ENCODE measurements at regions not wholly inside any gene's neighbourhood (a gene's known extent, or its start where the extent isn't known, plus 50 kb on each side); places are given as distances from the start of the nearest gene placed in this dataset.
A peak's percentile ranks its signal among the peaks of the same experiment; 100 is the strongest.

GRCh38 chr2:106018141-106018540 is 176.0 kb downstream of the UXS1 start (continued):
- TF ChIP-seq, protein P1, sequence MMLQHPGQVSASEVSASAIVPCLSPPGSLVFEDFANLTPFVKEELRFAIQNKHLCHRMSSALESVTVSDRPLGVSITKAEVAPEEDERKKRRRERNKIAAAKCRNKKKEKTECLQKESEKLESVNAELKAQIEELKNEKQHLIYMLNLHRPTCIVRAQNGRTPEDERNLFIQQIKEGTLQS (CRISPR knock-in tag; conservative IDR thresholded peaks at IDR 0.05) = no peak
- TF ChIP-seq TEAD4 (CRISPR knock-in tag; IDR thresholded peaks at IDR 0.05) = no peak
- TF ChIP-seq, protein P2, sequence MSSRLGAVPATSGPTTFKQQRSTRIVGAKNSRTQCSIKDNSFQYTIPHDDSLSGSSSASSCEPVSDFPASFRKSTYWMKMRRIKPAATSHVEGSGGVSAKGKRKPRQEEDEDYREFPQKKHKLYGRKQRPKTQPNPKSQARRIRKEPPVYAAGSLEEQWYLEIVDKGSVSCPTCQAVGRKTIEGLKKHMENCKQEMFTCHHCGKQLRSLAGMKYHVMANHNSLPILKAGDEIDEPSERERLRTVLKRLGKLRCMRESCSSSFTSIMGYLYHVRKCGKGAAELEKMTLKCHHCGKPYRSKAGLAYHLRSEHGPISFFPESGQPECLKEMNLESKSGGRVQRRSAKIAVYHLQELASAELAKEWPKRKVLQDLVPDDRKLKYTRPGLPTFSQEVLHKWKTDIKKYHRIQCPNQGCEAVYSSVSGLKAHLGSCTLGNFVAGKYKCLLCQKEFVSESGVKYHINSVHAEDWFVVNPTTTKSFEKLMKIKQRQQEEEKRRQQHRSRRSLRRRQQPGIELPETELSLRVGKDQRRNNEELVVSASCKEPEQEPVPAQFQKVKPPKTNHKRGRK (CRISPR knock-in tag; IDR thresholded peaks at IDR 0.05; ENCODE audit: borderline replicate concordance) = no peak

- Mint-ChIP-seq H3K36me3 (peaks cover 31% of the 10 kb centered on the region), H3K4me3 (no peak overlapping the region), H3K9me3 (peaks cover 35% of the 10 kb centered on the region), H3K4me1 (peaks cover 35% of the 10 kb centered on the region), H3K27me3 (ENCODE audit: low read depth) (peaks cover 3% of the 10 kb centered on the region), H3K27ac (no peak overlapping the region)
- no peak for TF ChIP-seq CREM (CRISPR knock-in tag; IDR thresholded peaks at IDR 0.05)
- TF ChIP-seq, protein P3, sequence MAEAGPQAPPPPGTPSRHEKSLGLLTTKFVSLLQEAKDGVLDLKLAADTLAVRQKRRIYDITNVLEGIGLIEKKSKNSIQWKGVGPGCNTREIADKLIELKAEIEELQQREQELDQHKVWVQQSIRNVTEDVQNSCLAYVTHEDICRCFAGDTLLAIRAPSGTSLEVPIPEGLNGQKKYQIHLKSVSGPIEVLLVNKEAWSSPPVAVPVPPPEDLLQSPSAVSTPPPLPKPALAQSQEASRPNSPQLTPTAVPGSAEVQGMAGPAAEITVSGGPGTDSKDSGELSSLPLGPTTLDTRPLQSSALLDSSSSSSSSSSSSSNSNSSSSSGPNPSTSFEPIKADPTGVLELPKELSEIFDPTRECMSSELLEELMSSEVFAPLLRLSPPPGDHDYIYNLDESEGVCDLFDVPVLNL (CRISPR knock-in tag; IDR thresholded peaks at IDR 0.05; ENCODE audit: borderline replicate concordance, low read depth) = no peak
- TF ChIP-seq ZNF138 (CRISPR knock-in tag; conservative IDR thresholded peaks at IDR 0.05) = no peak
- TF ChIP-seq, protein P4, sequence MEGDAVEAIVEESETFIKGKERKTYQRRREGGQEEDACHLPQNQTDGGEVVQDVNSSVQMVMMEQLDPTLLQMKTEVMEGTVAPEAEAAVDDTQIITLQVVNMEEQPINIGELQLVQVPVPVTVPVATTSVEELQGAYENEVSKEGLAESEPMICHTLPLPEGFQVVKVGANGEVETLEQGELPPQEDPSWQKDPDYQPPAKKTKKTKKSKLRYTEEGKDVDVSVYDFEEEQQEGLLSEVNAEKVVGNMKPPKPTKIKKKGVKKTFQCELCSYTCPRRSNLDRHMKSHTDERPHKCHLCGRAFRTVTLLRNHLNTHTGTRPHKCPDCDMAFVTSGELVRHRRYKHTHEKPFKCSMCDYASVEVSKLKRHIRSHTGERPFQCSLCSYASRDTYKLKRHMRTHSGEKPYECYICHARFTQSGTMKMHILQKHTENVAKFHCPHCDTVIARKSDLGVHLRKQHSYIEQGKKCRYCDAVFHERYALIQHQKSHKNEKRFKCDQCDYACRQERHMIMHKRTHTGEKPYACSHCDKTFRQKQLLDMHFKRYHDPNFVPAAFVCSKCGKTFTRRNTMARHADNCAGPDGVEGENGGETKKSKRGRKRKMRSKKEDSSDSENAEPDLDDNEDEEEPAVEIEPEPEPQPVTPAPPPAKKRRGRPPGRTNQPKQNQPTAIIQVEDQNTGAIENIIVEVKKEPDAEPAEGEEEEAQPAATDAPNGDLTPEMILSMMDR (IDR thresholded peaks at IDR 0.05) = no peak
- ChIA-PET CTCF (no interaction called here), POLR2A (no interaction called here)
- DNase-seq (ENCODE audit: low spot score) (no peak), ATAC-seq (no peak)
Observed at GRCh38 chr2:106012591-106013347, 181.3 kb downstream of the UXS1 start.

GRCh38 chr2:106012001-106012590 is 182.0 kb downstream of the UXS1 start:
- peak; percentile 46 for ATAC-seq
- Mint-ChIP-seq H3K27ac (peak overlapping the region; percentile 86), H3K36me3 (peaks cover 38% of the 10 kb centered on the region), H3K4me3 (peak overlapping the region; percentile 16; the same call in 1 of the 2 replicates), H3K9me3 (peaks cover 41% of the 10 kb centered on the region), H3K4me1 (peaks cover 35% of the 10 kb centered on the region), H3K27me3 (ENCODE audit: low read depth) (peaks cover 4% of the 10 kb centered on the region)
- ChIA-PET CTCF (no interaction called here), POLR2A (no interaction called here)
- DNase-seq (ENCODE audit: low spot score) = no peak
- TF ChIP-seq, protein P5, sequence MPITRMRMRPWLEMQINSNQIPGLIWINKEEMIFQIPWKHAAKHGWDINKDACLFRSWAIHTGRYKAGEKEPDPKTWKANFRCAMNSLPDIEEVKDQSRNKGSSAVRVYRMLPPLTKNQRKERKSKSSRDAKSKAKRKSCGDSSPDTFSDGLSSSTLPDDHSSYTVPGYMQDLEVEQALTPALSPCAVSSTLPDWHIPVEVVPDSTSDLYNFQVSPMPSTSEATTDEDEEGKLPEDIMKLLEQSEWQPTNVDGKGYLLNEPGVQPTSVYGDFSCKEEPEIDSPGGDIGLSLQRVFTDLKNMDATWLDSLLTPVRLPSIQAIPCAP (CRISPR knock-in tag; IDR thresholded peaks at IDR 0.05) = no peak
- no peak for TF ChIP-seq USF2 (CRISPR knock-in tag; IDR thresholded peaks at IDR 0.05)
- no peak for TF ChIP-seq GTF2I (CRISPR knock-in tag; conservative IDR thresholded peaks at IDR 0.05)
- TF ChIP-seq, protein P6, sequence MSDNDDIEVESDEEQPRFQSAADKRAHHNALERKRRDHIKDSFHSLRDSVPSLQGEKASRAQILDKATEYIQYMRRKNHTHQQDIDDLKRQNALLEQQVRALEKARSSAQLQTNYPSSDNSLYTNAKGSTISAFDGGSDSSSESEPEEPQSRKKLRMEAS (CRISPR knock-in tag; IDR thresholded peaks at IDR 0.05) = no peak
- no peak for TF ChIP-seq NR1H2 (CRISPR knock-in tag; IDR thresholded peaks at IDR 0.05)
- no peak for TF ChIP-seq HMGXB4 (CRISPR knock-in tag; IDR thresholded peaks at IDR 0.05)
- no peak for TF ChIP-seq IRF2 (CRISPR knock-in tag; IDR thresholded peaks at IDR 0.05; ENCODE audit: borderline replicate concordance, low read depth)
- TF ChIP-seq E2F1 (CRISPR knock-in tag; IDR thresholded peaks at IDR 0.05) = no peak
- TF ChIP-seq, protein P7, sequence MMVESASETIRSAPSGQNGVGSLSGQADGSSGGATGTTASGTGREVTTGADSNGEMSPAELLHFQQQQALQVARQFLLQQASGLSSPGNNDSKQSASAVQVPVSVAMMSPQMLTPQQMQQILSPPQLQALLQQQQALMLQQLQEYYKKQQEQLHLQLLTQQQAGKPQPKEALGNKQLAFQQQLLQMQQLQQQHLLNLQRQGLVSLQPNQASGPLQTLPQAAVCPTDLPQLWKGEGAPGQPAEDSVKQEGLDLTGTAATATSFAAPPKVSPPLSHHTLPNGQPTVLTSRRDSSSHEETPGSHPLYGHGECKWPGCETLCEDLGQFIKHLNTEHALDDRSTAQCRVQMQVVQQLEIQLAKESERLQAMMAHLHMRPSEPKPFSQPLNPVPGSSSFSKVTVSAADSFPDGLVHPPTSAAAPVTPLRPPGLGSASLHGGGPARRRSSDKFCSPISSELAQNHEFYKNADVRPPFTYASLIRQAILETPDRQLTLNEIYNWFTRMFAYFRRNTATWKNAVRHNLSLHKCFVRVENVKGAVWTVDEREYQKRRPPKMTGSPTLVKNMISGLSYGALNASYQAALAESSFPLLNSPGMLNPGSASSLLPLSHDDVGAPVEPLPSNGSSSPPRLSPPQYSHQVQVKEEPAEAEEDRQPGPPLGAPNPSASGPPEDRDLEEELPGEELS (CRISPR knock-in tag; IDR thresholded peaks at IDR 0.05) = no peak
- no peak for TF ChIP-seq RELA (CRISPR knock-in tag; IDR thresholded peaks at IDR 0.05; ENCODE audit: borderline replicate concordance)
